B cell (primary cell): ENCODE measurements at regions not wholly inside any gene's neighbourhood (a gene's known extent, or its start where the extent isn't known, plus 50 kb on each side); places are given as distances from the start of the nearest gene placed in this dataset.

Experiments used
- ATAC-seq: fragments of 200-7000 bp; cut with Tn5 transposase; one replicate; pipeline ENCODE4 v1.10.0; 2021; ENCODE audit warnings: low read depth, mild to moderate bottlenecking, moderate number of reproducible peaks, moderate library complexity
- CTCF ChIA-PET: fragments of 350-600 bp; sonication (Branson Sonifier 250); formaldehyde crosslinking; loops from one replicate; lab custom pipeline; 2021; ENCODE audit warnings: antibody characterized with exemption, inconsistent platforms; lab: Charles Lee
- POLR2A ChIA-PET: fragments of 350-600 bp; sonication (Branson Sonifier 250); formaldehyde crosslinking; loops from one replicate; lab custom pipeline; 2021; ENCODE audit warnings: antibody characterized with exemption; lab: Charles Lee
- DNase-seq: peaks from one replicate; pipeline ENCODE4 v3.0.0; 2013
- H2AFZ ChIP-seq: 2 replicates; pipeline ENCODE4 v1.6.1; 2012; ENCODE audit warnings: mild to moderate bottlenecking, low read depth, low read length; ENCODE audit not compliant: insufficient read depth, poor library complexity, severe bottlenecking
- H3K27ac ChIP-seq, 2 donors: 1 replicate in 1 of 2; 2 replicates in 1 of 2; pipeline ENCODE4 v1.5.1; 2012 to 2013; ENCODE audit warnings: low read length in 2 of 2, mild to moderate bottlenecking in 2 of 2, moderate library complexity in 1 of 2
- H3K27me3 ChIP-seq, 4 experiments: fragments of 200-600 bp in 1 of 4; sonication (generic) in 1 of 4; replicated peaks in 1 of 4; 1 replicate in 2 of 4; 2 replicates in 2 of 4; pipeline versions ENCODE4 v1.6.1 to v1.7.0; 2013 to 2016; ENCODE audit warnings: low read length in 3 of 4, mild to moderate bottlenecking in 2 of 4, mixed read lengths in 1 of 4, moderate library complexity in 1 of 4; ENCODE audit not compliant: insufficient read depth in 4 of 4, control insufficient read depth in 3 of 4; ENCODE audit errors: control extremely low read depth in 1 of 4
- H3K36me3 ChIP-seq, 2 experiments: replicated peaks in 1 of 2; 1 replicate in 1 of 2; 2 replicates in 1 of 2; pipeline versions ENCODE4 v1.6.1 to v1.7.1; 2013; ENCODE audit warnings: low read length in 1 of 2; ENCODE audit not compliant: insufficient read depth in 2 of 2, control insufficient read depth in 1 of 2; ENCODE audit errors: control extremely low read depth in 1 of 2, extremely low read depth in 1 of 2
- H3K4me1 ChIP-seq, 2 donors: fragments of 200-600 bp in 1 of 2; sonication (generic) in 1 of 2; 1 replicate in 1 of 2; 2 replicates in 1 of 2; pipeline versions ENCODE4 v1.5.1 to v1.6.1; 2013 to 2017; ENCODE audit warnings: low read length in 2 of 2; ENCODE audit not compliant: control insufficient read depth in 2 of 2, insufficient read depth in 2 of 2
- H3K4me2 ChIP-seq: replicated peaks from 2 replicates; pipeline ENCODE3; 2012; ENCODE audit warnings: mild to moderate bottlenecking, low read depth, low read length; ENCODE audit not compliant: poor library complexity, severe bottlenecking
- H3K4me3 ChIP-seq, 5 experiments: fragments of 200-600 bp in 1 of 5; sonication (generic) in 1 of 5; 1 replicate in 3 of 5; 2 replicates in 2 of 5; pipeline versions ENCODE4 v1.5.1 to v1.7.0; 2011 to 2016; ENCODE audit warnings: low read length in 4 of 5, mild to moderate bottlenecking in 4 of 5, low read depth in 2 of 5, control low read depth in 1 of 5, moderate library complexity in 1 of 5; ENCODE audit not compliant: insufficient read depth in 1 of 5; ENCODE audit errors: control extremely low read depth in 1 of 5, extremely low read depth in 1 of 5
- H3K79me2 ChIP-seq: fragments of 200-600 bp; sonication (generic); one replicate; pipeline ENCODE4 v1.6.0; 2016; ENCODE audit warnings: low read length; ENCODE audit not compliant: control insufficient read depth, insufficient read depth
- H3K9ac ChIP-seq: fragments of 200-600 bp; sonication (generic); 2 replicates; pipeline ENCODE4 v1.6.1; 2017; ENCODE audit warnings: mild to moderate bottlenecking, low read length, moderate library complexity
- H3K9me3 ChIP-seq, 3 donors: one replicate each; pipeline versions ENCODE4 v1.6.1 to v1.7.1; 2013; ENCODE audit warnings: low read length in 2 of 3; ENCODE audit not compliant: control insufficient read depth in 2 of 3, insufficient read depth in 1 of 3; ENCODE audit errors: control extremely low read depth in 1 of 3
- H4K20me1 ChIP-seq: 2 replicates; pipeline ENCODE4 v1.6.0; 2012; ENCODE audit warnings: mild to moderate bottlenecking, low read length; ENCODE audit not compliant: insufficient read depth, control insufficient read depth, poor library complexity, severe bottlenecking
- H3K27ac Mint-ChIP-seq: one replicate; pipeline ENCODE4 v1.8.0; 2021; ENCODE audit warnings: mixed read lengths
- H3K27me3 Mint-ChIP-seq: one replicate; pipeline ENCODE4 v1.8.0; 2021; ENCODE audit warnings: mixed read lengths
- H3K4me1 Mint-ChIP-seq: one replicate; pipeline ENCODE4 v1.8.0; 2021; ENCODE audit warnings: mixed read lengths
- H3K4me3 Mint-ChIP-seq: one replicate; pipeline ENCODE4 v1.8.0; 2021; ENCODE audit warnings: mixed read lengths
- H3K9me3 Mint-ChIP-seq: one replicate; pipeline ENCODE4 v1.8.0; 2022; ENCODE audit warnings: mixed read lengths; ENCODE audit not compliant: insufficient read depth
- CTCF ChIP-seq: fragments of 200-600 bp; IDR thresholded peaks from one replicate; pipeline ENCODE4 v1.8.0; 2022; ENCODE audit warnings: antibody characterized with exemption, mild to moderate bottlenecking
- EZH2 ChIP-seq: IDR thresholded peaks from 2 replicates; pipeline ENCODE4 v1.6.1; 2012; ENCODE audit warnings: borderline replicate concordance, low read depth, mild to moderate bottlenecking, moderate library complexity, low read length; ENCODE audit not compliant: insufficient read depth, poor library complexity, severe bottlenecking
- WGBS: methylation state at CpG from one replicate; pipeline ENCODE4 v1.1.5; 2013; ENCODE audit warnings: missing lambda C conversion rate; ENCODE audit not compliant: insufficient coverage; 5-methylcytosine and 5-hydroxymethylcytosine counted together
- intact Hi-C: fragments of 100-400 bp; cut with micrococcal nuclease; formaldehyde crosslinking; loops from one replicate; pipeline ENCODE4 v1.10.0; 2022

GRCh38 chr22:46035380-46035741, 58.4 kb upstream of the WNT7B start:
- Histone ChIP-seq H4K20me1 (no peaks in the 10 kb centered on the region), H3K36me3 (no peaks in the 10 kb centered on the region), H3K9ac (peak overlapping the region; percentile 66), H2AFZ (peak overlapping the region; percentile 72), H3K4me1 (peaks cover 15 to 16% of the 10 kb centered on the region in 2 donors), H3K79me2 (peaks cover 10% of the 10 kb centered on the region), H3K4me2 (peak overlapping the region; percentile 81), H3K27ac (peak overlapping the region; percentile 56 to 75), H3K4me3 (peak overlapping the region; percentile 40 to 68 (median 60)), H3K27me3 (no peaks in the 10 kb centered on the region), H3K9me3 (no peaks in the 10 kb centered on the region)
- H3K27ac Mint-ChIP-seq = peak overlapping the region; percentile 81
- intact Hi-C loops = loop anchor here (1.0 kb wide), 3 partner anchors 18 to 81 kb away; no protein-coding TSS in a partner anchor
- no peaks in the 10 kb centered on the region for H3K9me3 Mint-ChIP-seq
- ChIA-PET POLR2A (interaction anchor here (0.5 to 3.6 kb wide), 12 partner anchors 9 to 300 kb away, joined by 3 to 55 read pairs (median 4); partner anchors contain the start of genes TRMU and TTC38), CTCF (interaction anchor here (0.5 to 4.2 kb wide), 9 partner anchors 16 to 86 kb away, joined by 3 to 48 read pairs (median 7); no protein-coding TSS in a partner anchor)
- peak overlapping the region; percentile 87 for H3K4me3 Mint-ChIP-seq
- peaks cover 18% of the 10 kb centered on the region for H3K4me1 Mint-ChIP-seq
- TF ChIP-seq CTCF (no peak), EZH2 (no peak)
- no peak for ATAC-seq
- no peak for DNase-seq
- H3K27me3 Mint-ChIP-seq = no peaks in the 10 kb centered on the region
- under 1% methylated on average over 11 of the region's 16 CpGs for WGBS
